ENCODE measurements at regions not wholly inside any gene's neighbourhood (a gene's known extent, or its start where the extent isn't known, plus 50 kb on each side); places are given as distances from the start of the nearest gene placed in this dataset.

GRCh38 chr4:188867796-188868195 lies 728.6 kb downstream of the TRIML1 start:
- no peak for DNase-seq

DNA sequence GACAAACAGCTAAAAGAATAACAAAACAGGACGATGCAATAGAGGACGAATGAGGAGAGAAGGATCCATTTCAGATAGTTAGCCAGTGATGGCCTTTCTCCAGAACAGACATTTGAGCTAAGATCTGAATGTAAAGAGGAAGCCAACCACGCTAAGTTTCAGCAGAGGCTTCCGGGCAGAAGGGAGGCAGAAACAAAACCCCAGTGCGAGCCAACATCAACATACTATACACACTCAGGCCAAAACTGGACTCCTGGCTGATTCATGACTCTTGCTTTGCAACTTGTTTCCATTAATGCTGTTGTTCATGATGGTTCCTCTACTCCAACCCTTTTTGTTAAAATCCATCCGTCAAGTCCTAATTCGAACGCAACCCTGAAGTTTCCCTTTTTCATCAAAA lies 730.3 kb downstream of the TRIML1 start:
- no peak for DNase-seq

DNA sequence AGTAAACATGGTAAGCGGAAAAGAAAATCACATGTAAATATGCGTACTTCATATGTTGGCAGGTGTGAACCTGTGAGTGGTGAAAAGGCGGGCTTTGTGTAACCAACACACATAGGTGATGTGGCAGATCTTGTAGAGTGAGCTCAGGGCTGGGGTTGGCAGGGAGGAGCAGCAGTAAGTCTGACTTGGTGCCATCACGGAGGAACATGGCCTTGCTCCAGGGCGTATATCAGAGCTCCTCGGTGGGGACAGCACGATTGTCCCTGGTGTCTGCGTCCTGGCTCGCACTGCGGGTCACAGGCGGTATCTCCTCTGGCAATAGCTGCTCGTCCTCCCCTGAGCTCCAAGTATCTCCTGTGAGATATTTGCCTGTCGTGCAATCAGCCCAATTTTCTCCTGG lies 733.6 kb downstream of the TRIML1 start:
- DNase-seq, result no peak

DNA sequence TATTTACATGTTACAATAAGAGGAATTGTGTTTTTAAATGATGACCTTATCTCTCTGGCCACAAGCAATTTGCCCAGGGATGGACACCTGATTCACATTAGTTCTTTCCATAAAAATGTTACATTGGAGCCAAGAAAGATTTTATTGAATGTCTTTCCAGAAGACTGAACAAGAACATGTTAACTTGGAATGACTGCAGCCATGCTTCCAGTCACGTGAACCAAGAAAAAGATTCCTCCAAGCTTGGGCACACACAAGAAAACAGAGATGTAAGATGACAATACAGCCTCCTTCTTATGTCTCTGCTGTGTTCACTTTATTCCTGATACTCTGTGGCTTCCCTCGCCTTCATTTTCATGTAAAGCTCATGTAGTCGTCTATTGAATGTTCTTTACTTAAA lies 737.6 kb downstream of the TRIML1 start:
- no peak for DNase-seq

- DNase-seq, result no peak
Measured at GRCh38 chr4:188879598-188879997, 740.4 kb downstream of the TRIML1 start.

DNA sequence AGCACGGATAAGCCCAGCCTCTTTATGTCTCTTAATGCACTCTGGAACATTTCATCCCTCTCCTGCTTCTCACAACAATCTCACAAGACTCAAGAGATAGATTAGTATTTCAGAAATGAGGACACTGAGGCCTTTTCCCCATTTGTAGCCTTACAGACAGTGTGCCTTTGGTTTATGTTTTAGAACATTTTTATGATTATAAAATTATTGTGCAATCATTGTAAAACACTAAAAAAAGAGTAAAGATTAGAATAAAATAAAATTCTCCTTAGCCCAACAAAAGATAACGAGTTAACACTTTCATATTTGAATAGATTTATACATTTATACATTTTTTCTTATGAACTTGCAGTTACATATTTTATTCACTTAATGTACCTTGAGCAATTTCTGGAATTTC lies 748.7 kb downstream of the TRIML1 start:
- DNase-seq, result no peak

DNA sequence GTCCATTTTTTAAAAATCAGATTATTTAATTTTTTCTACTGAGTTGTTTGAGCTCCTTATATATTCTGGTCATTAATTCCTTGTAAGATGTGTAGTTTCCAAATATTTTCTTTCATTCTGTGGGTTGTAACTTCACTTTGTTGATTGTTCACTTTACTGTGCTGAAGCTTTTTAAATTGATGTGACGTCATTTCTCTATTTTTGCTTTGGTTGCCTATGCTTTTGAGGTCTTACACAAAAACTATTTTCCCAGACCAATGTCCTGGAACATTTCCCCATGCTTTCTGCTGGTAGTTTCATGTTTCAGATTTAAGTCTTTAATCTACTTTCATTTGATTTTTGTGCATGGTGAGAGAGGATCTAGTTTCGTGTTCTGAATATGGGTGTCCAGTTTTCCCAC lies 753.6 kb downstream of the TRIML1 start:
- no peak for DNase-seq

- DNase-seq, result no peak
Measured at GRCh38 chr4:188903986-188904385, 764.7 kb downstream of the TRIML1 start.

- DNase-seq, result no peak
Measured at GRCh38 chr4:188904617-188905016, 765.4 kb downstream of the TRIML1 start.

- no peak for DNase-seq
Measured at GRCh38 chr4:188905248-188905647, 766.0 kb downstream of the TRIML1 start.

DNA sequence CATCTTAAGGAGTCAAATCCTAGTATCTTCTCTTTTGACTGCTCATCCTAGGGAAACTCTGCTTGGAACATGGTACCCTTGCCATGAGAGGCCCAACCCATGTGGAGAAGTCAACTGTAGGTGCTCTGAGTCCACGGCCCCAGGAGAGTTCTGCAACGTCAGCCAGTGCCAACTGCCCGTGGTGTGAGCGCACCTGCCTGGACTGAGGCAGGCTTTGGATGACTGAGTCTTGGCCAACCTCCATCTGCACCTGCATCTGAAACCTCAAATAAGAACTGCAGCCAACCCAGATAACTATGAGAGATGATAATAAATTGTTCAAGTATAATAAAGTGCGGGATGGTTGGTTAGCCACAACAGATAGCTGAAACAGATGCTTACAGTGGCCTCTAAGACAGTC lies 772.0 kb downstream of the TRIML1 start:
- DNase-seq, result no peak

- no peak for DNase-seq
Measured at GRCh38 chr4:188911707-188912106, 772.5 kb downstream of the TRIML1 start.

DNA sequence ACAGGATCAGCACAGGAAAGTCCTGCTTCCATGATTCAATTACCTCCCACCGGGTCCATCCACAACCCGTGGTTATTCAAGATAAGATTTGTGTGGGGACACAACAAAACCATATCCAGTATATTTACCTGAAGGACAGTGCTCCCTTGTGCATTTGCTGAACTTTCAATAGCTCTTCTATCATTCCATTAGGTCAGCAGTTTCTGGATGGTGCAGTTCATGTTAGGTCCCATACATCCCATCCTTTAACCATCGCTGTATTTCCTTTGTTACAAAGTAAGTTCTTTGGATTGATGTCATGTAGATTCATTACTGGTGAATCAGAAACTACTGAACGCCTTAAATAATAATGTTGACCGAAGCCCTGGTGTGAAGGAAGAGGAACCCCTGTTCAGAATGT lies 775.9 kb downstream of the TRIML1 start:
- no peak for DNase-seq

DNA sequence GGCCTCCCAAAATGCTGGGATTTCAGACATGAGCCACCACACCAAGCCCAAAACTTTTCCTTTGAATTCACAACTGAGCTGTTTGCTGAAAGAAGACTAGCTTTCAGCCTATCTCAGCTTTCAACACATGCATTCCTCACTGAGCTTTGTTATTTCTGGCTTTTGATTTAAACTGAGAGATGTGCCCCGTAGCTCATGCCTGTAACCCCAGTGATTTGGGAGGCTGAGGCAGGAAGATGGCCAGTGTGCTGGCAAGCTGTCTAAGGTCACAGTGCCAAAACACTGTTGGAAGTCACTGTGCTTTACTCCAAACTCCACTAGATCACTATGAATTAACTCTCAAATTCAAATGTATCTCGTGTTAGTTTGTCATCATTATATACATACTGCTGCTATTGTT lies 779.5 kb downstream of the TRIML1 start:
- DNase-seq, result no peak

DNA sequence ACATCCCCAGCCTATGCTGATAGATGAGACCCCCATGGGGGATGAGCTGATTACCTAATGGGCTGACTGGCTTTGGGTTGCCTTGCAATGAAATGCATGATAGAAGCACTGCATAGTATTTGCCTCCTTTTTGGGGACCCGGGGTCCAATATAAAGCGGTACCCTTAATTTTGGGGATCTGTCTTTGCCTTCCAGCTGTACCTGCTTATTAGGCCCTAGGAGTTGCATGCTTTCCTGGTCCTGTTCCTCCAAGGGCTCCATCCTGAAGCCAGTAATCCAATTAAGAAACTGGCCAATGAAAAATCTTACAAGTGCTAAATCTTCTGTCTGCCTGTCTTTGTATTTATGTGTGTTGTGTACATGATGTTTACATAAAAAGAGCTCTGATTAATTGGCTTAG lies 791.6 kb downstream of the TRIML1 start:
- no peak for DNase-seq

- no peak for DNase-seq
Measured at GRCh38 chr4:188934320-188934962, 795.2 kb downstream of the TRIML1 start.

- DNase-seq, result no peak
Measured at GRCh38 chr4:188941524-188942119, 802.4 kb downstream of the TRIML1 start.

- no peak for DNase-seq
Measured at GRCh38 chr4:188942606-188943005, 803.4 kb downstream of the TRIML1 start.

GRCh38 chr4:188949596-188949995 lies 810.4 kb downstream of the TRIML1 start:
- DNase-seq, result no peak

DNA sequence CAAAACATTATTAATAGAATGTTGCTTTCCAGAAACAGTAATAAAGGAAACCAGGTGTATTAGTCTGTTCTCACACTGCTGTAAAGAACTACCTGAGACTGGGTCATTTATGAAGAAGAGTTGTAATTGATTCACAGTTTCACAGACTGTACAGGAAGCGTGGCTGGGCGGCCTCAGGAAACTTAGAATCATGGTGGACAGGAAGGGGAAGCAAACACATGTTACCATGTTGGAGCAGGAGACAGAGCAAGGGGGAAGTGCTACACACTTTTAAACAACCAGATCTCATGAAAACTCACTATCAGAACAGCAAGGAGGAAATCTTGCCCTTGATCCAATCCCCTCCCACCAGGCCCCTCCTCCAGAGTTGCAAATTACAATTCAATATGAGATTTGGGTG lies 815.8 kb downstream of the TRIML1 start:
- no peak for DNase-seq

GRCh38 chr4:188956566-188956965 lies 817.3 kb downstream of the TRIML1 start:
- DNase-seq, result no peak

DNA sequence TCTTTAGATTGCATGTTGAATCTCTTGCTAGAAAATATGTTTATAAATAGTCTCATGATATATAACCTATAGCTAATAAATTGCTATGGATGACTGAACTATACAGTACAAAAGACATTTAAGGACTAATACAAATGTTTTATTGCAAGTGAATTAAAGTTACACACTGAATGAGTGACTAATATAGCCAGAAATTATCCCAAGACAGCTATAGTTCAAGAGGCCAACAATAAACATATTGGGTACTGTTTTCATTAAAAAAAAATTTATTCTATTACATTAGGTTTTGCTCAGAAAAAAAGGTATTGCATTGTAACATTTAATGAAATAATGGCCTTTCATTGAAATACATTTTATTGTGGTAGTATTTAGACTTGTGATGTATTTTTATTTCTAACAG lies 819.1 kb downstream of the TRIML1 start:
- no peak for DNase-seq

DNA sequence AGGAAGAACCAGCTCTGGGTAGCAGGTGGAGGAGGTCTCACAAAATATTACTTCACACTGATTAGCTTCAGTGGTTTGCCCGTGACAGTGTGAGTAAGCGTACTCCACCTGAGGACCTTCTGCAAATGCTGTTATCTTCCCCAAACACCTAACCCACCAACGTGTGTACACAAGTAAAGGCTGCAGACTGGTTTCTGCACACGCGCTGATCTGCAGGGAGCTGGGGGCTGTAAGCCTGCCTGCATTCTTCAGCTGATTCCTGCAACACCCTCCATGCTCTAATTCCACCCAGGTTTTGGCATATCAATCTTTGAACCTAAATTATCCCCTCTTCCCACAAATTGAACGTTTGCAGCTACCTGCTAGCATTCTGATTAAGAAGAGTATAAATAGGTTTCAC lies 820.2 kb downstream of the TRIML1 start:
- DNase-seq, result no peak

GRCh38 chr4:188960411-188961093 lies 821.3 kb downstream of the TRIML1 start:
- DNase-seq, result no peak

- no peak for DNase-seq
Measured at GRCh38 chr4:188971125-188971524, 831.9 kb downstream of the TRIML1 start.

Measured in NCI-H446 treated with DMSO at 0.1 percent for 48 hours (cell line).